ENCODE measurements at regions not wholly inside any gene's neighbourhood (a gene's known extent, or its start where the extent isn't known, plus 50 kb on each side); places are given as distances from the start of the nearest gene placed in this dataset.
"Not testable (repeated sequence)": the region's sequence is repeated elsewhere in the genome, so short reads cannot be mapped to it uniquely, and the experiment has no call there.

GRCh38 chrY:11069271-11069670 lies 1541.6 kb downstream of the TSPY10 start:
- CTCF ChIA-PET, result no interaction called here
- POLR2A ChIA-PET, result no interaction called here
- ATAC-seq (no peak), DNase-seq (no peak)
- no peaks in the 10 kb centered on the region for H3K9me3 Mint-ChIP-seq
- no peaks in the 10 kb centered on the region for H3K4me1 Mint-ChIP-seq (ENCODE audit: low read depth)
- H3K4me3 Mint-ChIP-seq, result no peak overlapping the region
- intact Hi-C loops (cut with micrococcal nuclease), result no loop called here
- H3K27ac Mint-ChIP-seq, result no peak overlapping the region
- H3K27me3 Mint-ChIP-seq, result no peaks in the 10 kb centered on the region
- no peak for TF ChIP-seq CTCF (IDR thresholded peaks at IDR 0.05)
- H3K36me3 Mint-ChIP-seq (ENCODE audit: low read depth), result no peaks in the 10 kb centered on the region

- ATAC-seq, result no peak
- Mint-ChIP-seq H3K4me3 (no peak overlapping the region), H3K4me1 (ENCODE audit: low read depth) (no peaks in the 10 kb centered on the region), H3K27ac (no peak overlapping the region), H3K36me3 (ENCODE audit: low read depth) (no peaks in the 10 kb centered on the region), H3K27me3 (no peaks in the 10 kb centered on the region), H3K9me3 (no peaks in the 10 kb centered on the region)
- TF ChIP-seq CTCF (IDR thresholded peaks at IDR 0.05), result no peak
- CTCF ChIA-PET, result no interaction called here
- no peak for DNase-seq
- POLR2A ChIA-PET, result no interaction called here
- intact Hi-C loops (cut with micrococcal nuclease), result no loop called here
Measured at GRCh38 chrY:11070250-11071113, 1542.8 kb downstream of the TSPY10 start.

GRCh38 chrY:11085801-11086200 lies 1558.1 kb downstream of the TSPY10 start:
- H3K27ac Mint-ChIP-seq; H3K4me1 Mint-ChIP-seq (ENCODE audit: low read depth); CTCF ChIA-PET; H3K36me3 Mint-ChIP-seq (ENCODE audit: low read depth); H3K4me3 Mint-ChIP-seq; intact Hi-C loops (cut with micrococcal nuclease); ATAC-seq; H3K9me3 Mint-ChIP-seq; POLR2A ChIA-PET; H3K27me3 Mint-ChIP-seq; DNase-seq: not testable (repeated sequence)

DNA sequence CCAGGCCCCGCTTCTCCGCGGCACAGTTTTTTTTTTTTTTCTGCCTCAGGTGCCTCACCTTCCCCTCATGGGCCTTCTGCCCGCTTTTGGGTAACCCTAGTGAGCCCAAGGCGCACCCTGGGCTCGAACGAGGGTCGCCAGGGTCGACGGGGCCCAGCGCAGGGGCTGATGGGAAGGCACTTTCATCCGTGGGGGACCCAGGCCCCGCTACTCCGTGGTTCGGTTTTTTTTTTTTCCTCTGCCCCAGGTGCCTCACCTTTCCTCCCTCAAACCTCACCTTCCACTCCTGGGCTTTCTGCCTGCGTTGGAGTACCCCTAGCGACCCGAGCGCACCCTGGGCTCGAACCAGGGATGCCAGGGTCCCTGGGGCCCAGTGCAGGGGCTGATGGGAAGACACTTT lies 1569.8 kb downstream of the TSPY10 start:
- H3K27ac Mint-ChIP-seq; CTCF ChIA-PET; DNase-seq; H3K9me3 Mint-ChIP-seq; ATAC-seq; H3K4me1 Mint-ChIP-seq (ENCODE audit: low read depth); H3K4me3 Mint-ChIP-seq; POLR2A ChIA-PET; intact Hi-C loops (cut with micrococcal nuclease); H3K36me3 Mint-ChIP-seq (ENCODE audit: low read depth); H3K27me3 Mint-ChIP-seq: not testable (repeated sequence)

- H3K36me3 Mint-ChIP-seq (ENCODE audit: low read depth); H3K27me3 Mint-ChIP-seq; H3K4me1 Mint-ChIP-seq (ENCODE audit: low read depth); ATAC-seq; DNase-seq; intact Hi-C loops (cut with micrococcal nuclease); H3K27ac Mint-ChIP-seq; POLR2A ChIA-PET; H3K9me3 Mint-ChIP-seq; H3K4me3 Mint-ChIP-seq; CTCF ChIA-PET: not testable (repeated sequence)
Measured at GRCh38 chrY:11098419-11098818, 1570.7 kb downstream of the TSPY10 start.

DNA sequence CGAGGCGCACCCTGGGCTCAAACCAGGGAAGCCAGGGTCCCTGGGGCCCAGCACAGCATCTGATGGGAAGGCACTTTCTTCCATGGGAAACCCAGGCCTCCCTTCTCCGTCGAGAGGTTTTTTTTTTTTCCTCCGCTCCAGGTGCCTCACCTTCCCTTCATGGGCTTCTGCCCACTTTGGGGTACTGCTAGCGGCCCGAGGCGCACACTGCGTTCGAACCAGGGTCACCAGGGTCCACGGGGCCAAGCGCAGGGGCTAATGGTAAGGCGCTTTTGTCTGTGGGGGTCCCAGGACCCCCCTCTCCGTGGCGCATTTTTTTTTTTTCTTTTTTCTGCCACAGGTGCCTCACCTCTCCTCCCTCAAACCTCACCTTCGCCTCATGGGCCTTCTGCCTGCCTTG lies 1571.3 kb downstream of the TSPY10 start:
- H3K27me3 Mint-ChIP-seq, result no peaks in the 10 kb centered on the region

GRCh38 chrY:11100472-11100871 lies 1572.8 kb downstream of the TSPY10 start:
- intact Hi-C loops (cut with micrococcal nuclease); DNase-seq; H3K27me3 Mint-ChIP-seq; H3K4me3 Mint-ChIP-seq; H3K9me3 Mint-ChIP-seq; H3K4me1 Mint-ChIP-seq (ENCODE audit: low read depth); ATAC-seq; H3K36me3 Mint-ChIP-seq (ENCODE audit: low read depth); H3K27ac Mint-ChIP-seq; POLR2A ChIA-PET; CTCF ChIA-PET: not testable (repeated sequence)

More for the DNA sequence above, 1571.3 kb downstream of the TSPY10 start:
- H3K9me3 Mint-ChIP-seq, result no peaks in the 10 kb centered on the region
- H3K4me3 Mint-ChIP-seq, result no peak overlapping the region
- no peaks in the 10 kb centered on the region for H3K4me1 Mint-ChIP-seq (ENCODE audit: low read depth)
- ChIA-PET POLR2A (no interaction called here), CTCF (no interaction called here)
- no peaks in the 10 kb centered on the region for H3K36me3 Mint-ChIP-seq (ENCODE audit: low read depth)
- no peak overlapping the region for H3K27ac Mint-ChIP-seq
- ATAC-seq (no peak), DNase-seq (no peak)
- no peak for TF ChIP-seq CTCF (IDR thresholded peaks at IDR 0.05)
- intact Hi-C loops (cut with micrococcal nuclease), result no loop called here

- CTCF ChIA-PET; H3K4me1 Mint-ChIP-seq (ENCODE audit: low read depth); intact Hi-C loops (cut with micrococcal nuclease); DNase-seq; H3K9me3 Mint-ChIP-seq; H3K4me3 Mint-ChIP-seq; POLR2A ChIA-PET; H3K27me3 Mint-ChIP-seq; H3K36me3 Mint-ChIP-seq (ENCODE audit: low read depth); ATAC-seq; H3K27ac Mint-ChIP-seq: not testable (repeated sequence)
Measured at GRCh38 chrY:11102987-11103386, 1575.3 kb downstream of the TSPY10 start.

DNA sequence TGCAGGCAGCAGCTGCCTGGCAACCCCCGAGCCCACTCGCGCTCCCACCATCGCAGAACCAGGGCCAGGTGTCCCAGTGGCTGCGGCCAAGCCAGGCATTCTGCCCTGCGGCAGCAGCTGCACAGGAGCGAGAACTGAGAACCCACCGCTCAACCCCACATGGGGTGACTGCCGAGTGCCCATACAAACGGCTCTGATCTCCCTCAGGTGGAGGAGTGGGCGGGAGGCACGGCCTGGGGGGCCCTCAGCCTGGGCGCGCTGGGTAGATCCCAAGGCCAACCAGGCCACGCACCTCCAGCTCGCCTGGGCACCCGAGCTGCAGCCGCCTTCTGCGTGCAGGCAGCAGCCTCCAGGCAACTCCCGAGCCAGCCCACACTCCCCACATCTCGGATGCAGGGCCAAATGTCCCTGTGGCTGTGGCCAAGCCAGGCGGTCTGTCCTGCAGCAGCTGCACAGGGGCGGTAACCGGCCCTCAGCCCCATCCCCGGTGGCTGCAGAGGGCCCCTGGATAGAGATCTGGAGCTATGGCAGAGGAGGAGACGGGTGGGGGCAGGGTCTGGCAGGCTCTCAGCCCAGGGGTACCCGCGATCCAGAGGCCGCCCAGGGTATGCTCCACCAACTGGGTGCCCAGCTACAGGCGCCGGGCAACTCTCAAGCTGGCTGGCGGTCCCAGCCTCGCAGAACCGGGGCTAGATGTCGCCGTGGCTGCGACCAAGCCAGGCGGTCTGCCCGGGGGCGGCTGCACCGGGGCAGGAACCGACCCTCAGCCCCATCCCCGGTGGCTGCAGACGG lies 1579.6 kb downstream of the TSPY10 start:
- H3K4me3 Mint-ChIP-seq; H3K9me3 Mint-ChIP-seq; H3K4me1 Mint-ChIP-seq (ENCODE audit: low read depth); H3K36me3 Mint-ChIP-seq (ENCODE audit: low read depth); H3K27ac Mint-ChIP-seq; ATAC-seq; DNase-seq; H3K27me3 Mint-ChIP-seq; intact Hi-C loops (cut with micrococcal nuclease); POLR2A ChIA-PET; CTCF ChIA-PET: not testable (repeated sequence)
